CD4-positive, alpha-beta T cell (primary cell): ENCODE measurements at regions not wholly inside any gene's neighbourhood (a gene's known extent, or its start where the extent isn't known, plus 50 kb on each side); places are given as distances from the start of the nearest gene placed in this dataset.

Experiments used
- ATAC-seq: fragments of 200-7000 bp; cut with Tn5 transposase; one replicate; pipeline ENCODE4 v1.10.0; 2022; ENCODE audit warnings: mild to moderate bottlenecking; ENCODE audit not compliant: poor library complexity
- CTCF ChIA-PET: fragments of 350-600 bp; sonication (Branson Sonifier 250); formaldehyde crosslinking; loops from one replicate; lab custom pipeline; 2021; ENCODE audit warnings: antibody characterized with exemption, inconsistent platforms; lab: Charles Lee
- POLR2A ChIA-PET: fragments of 350-600 bp; sonication (Branson Sonifier 250); formaldehyde crosslinking; loops from one replicate; lab custom pipeline; 2021; ENCODE audit warnings: antibody characterized with exemption, inconsistent platforms; lab: Charles Lee
- DNase-seq, 14 experiments: peaks; one replicate each; pipeline ENCODE4 v3.0.0-alpha.2; 2013 to 2020; ENCODE audit warnings: mixed read lengths in 2 of 14
- H3K27ac ChIP-seq, 2 donors: one replicate each; pipeline versions ENCODE4 v1.5.1 to v1.7.0; 2013; ENCODE audit warnings: low read length in 2 of 2, low read depth in 1 of 2, mild to moderate bottlenecking in 1 of 2
- H3K27me3 ChIP-seq, 2 experiments: 1 replicate in 1 of 2; 2 replicates in 1 of 2; pipeline versions ENCODE4 v1.6.1 to v1.7.0; 2013; ENCODE audit warnings: low read length in 2 of 2, control low read depth in 1 of 2, mild to moderate bottlenecking in 1 of 2, moderate library complexity in 1 of 2; ENCODE audit not compliant: insufficient read depth in 2 of 2, control insufficient read depth in 1 of 2
- H3K36me3 ChIP-seq: one replicate; pipeline ENCODE4 v1.6.1; 2013; ENCODE audit warnings: low read length, control low read depth; ENCODE audit not compliant: insufficient read depth
- H3K4me1 ChIP-seq: one replicate; pipeline ENCODE4 v1.6.1; 2013; ENCODE audit warnings: low read length, control low read depth; ENCODE audit not compliant: insufficient read depth
- H3K4me3 ChIP-seq: one replicate; pipeline ENCODE4 v1.5.1; 2013; ENCODE audit warnings: mild to moderate bottlenecking, low read length, moderate library complexity
- H3K9me3 ChIP-seq, 2 experiments: 1 replicate in 1 of 2; 2 replicates in 1 of 2; pipeline versions ENCODE4 v1.6.1 to v1.7.0; 2013; ENCODE audit warnings: low read length in 2 of 2, mild to moderate bottlenecking in 2 of 2, control low read depth in 1 of 2, moderate library complexity in 1 of 2; ENCODE audit not compliant: control insufficient read depth in 1 of 2, insufficient read depth in 1 of 2
- H3K27ac Mint-ChIP-seq: one replicate; pipeline ENCODE4 v1.8.0; 2020; ENCODE audit warnings: mixed read lengths
- H3K27me3 Mint-ChIP-seq: one replicate; pipeline ENCODE4 v1.8.0; 2021; ENCODE audit warnings: mixed read lengths
- H3K36me3 Mint-ChIP-seq: one replicate; pipeline ENCODE4 v1.8.0; 2021; ENCODE audit warnings: low read depth, mixed read lengths
- H3K4me1 Mint-ChIP-seq: one replicate; pipeline ENCODE4 v1.8.0; 2021; ENCODE audit warnings: low read depth, mixed read lengths
- H3K4me3 Mint-ChIP-seq: one replicate; pipeline ENCODE4 v1.8.0; 2020; ENCODE audit warnings: mild to moderate bottlenecking, mixed read lengths
- H3K9me3 Mint-ChIP-seq: one replicate; pipeline ENCODE4 v1.8.0; 2020; ENCODE audit warnings: mixed read lengths
- intact Hi-C, 2 experiments: fragments of 100-400 bp; cut with DNase I in 1 of 2; cut with micrococcal nuclease in 1 of 2; formaldehyde crosslinking; loops; one replicate each; pipeline versions ENCODE4 v1.15.1 to v1.9.0; 2023 to 2025; cut with DNase I, micrococcal nuclease
- TF ChIP-seq, protein P1 (sequence below): fragments of 200-600 bp; IDR thresholded peaks from one replicate; pipeline ENCODE4 v1.8.0; 2022; ENCODE audit warnings: antibody characterized with exemption, mild to moderate bottlenecking

DNA sequence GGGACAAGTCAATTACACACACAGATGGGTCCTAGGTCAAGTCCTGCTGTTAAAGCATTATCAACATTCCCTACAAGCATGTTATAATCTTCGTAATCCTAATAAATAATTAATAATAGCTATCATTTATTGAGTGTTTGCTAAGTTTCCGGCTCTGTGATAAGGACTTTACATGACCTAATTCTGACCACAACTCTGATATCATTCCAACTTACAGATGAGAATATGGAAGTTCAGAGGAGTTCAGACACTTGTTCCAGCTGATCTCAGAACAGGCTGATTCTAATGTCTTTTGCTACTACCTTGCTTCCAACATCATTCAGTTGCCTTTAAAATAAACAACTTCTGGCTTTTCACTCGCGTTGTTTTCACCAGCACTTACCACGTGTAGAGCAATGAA lies 770.1 kb upstream of the CXADR start:
- DNase-seq, result no peak
- intact Hi-C loops, result no loop called here
- no peak overlapping the region for H3K27ac Mint-ChIP-seq
- ATAC-seq, result no peak
- H3K36me3 Mint-ChIP-seq, result no peaks in the 10 kb centered on the region
- H3K36me3 ChIP-seq, result no peaks in the 10 kb centered on the region
- no peaks in the 10 kb centered on the region for H3K9me3 ChIP-seq
- no peak overlapping the region for H3K4me3 Mint-ChIP-seq
- ChIA-PET POLR2A (no interaction called here), CTCF (no interaction called here)
- no peaks in the 10 kb centered on the region for H3K4me1 ChIP-seq
- H3K4me3 ChIP-seq, result no peak overlapping the region
- H3K4me1 Mint-ChIP-seq, result no peaks in the 10 kb centered on the region
- H3K27me3 Mint-ChIP-seq, result no peaks in the 10 kb centered on the region
- H3K27me3 ChIP-seq, result no peaks in the 10 kb centered on the region
- H3K27ac ChIP-seq, result no peak overlapping the region
- TF ChIP-seq, protein P1, sequence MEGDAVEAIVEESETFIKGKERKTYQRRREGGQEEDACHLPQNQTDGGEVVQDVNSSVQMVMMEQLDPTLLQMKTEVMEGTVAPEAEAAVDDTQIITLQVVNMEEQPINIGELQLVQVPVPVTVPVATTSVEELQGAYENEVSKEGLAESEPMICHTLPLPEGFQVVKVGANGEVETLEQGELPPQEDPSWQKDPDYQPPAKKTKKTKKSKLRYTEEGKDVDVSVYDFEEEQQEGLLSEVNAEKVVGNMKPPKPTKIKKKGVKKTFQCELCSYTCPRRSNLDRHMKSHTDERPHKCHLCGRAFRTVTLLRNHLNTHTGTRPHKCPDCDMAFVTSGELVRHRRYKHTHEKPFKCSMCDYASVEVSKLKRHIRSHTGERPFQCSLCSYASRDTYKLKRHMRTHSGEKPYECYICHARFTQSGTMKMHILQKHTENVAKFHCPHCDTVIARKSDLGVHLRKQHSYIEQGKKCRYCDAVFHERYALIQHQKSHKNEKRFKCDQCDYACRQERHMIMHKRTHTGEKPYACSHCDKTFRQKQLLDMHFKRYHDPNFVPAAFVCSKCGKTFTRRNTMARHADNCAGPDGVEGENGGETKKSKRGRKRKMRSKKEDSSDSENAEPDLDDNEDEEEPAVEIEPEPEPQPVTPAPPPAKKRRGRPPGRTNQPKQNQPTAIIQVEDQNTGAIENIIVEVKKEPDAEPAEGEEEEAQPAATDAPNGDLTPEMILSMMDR, result no peak
- peaks cover 4% of the 10 kb centered on the region for H3K9me3 Mint-ChIP-seq

DNA sequence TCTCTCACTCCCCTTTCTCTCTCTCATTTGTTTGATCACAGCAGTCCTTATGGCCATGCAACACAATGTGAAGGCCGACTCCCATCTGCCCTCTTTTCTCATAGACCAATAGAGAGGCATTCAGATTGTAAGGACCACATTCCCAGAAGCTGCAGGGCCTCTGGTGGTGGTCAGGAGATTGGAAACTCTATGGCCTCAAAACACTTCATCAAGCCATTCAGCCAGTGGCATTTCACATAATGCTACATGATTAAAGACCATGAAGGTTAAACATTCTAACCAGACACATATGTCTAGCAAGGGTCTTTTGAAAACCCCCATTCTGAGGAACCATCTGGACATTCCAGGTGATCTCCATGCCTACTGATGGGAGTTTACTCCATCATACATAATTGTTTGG lies 769.5 kb upstream of the CXADR start:
- no peak overlapping the region for H3K27ac Mint-ChIP-seq
- no peak for ATAC-seq

DNA sequence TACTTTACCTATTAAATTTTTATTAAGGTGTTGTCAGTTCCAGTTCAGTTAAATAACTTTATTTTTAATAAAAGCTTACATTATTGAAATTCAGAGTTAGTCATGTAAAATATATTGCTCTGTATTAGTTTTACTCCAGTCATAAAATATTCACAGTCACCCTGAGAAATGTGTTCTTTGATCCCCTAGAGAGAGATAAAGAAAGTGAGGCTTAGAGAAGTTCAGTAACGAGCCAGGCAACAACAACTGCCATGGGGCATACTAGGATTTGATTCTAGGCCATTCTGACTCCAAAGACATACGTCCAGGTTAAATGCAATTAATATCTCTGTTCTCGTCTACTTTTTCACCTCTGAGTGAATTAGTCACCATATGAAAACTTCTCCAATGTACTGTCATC lies 761.9 kb upstream of the CXADR start:
- Histone ChIP-seq H3K4me3 (no peak overlapping the region), H3K9me3 (peaks cover 0 to 13% of the 10 kb centered on the region in 2 experiments), H3K36me3 (no peaks in the 10 kb centered on the region), H3K27ac (no peak overlapping the region), H3K27me3 (no peaks in the 10 kb centered on the region), H3K4me1 (no peaks in the 10 kb centered on the region)
- H3K4me3 Mint-ChIP-seq, result no peak overlapping the region
- POLR2A ChIA-PET, result no interaction called here
- no peaks in the 10 kb centered on the region for H3K27me3 Mint-ChIP-seq
- DNase-seq (no peak), ATAC-seq (no peak)
- peaks cover 8% of the 10 kb centered on the region for H3K9me3 Mint-ChIP-seq
- intact Hi-C loops, result no loop called here
- TF ChIP-seq, protein P1, result no peak
- no peak overlapping the region for H3K27ac Mint-ChIP-seq
- CTCF ChIA-PET, result no interaction called here
- H3K4me1 Mint-ChIP-seq, result no peaks in the 10 kb centered on the region
- H3K36me3 Mint-ChIP-seq, result no peaks in the 10 kb centered on the region

More for the DNA sequence above, 769.5 kb upstream of the CXADR start:
- no peak for DNase-seq
- Histone ChIP-seq H3K9me3 (no peaks in the 10 kb centered on the region), H3K27me3 (no peaks in the 10 kb centered on the region), H3K27ac (no peak overlapping the region), H3K36me3 (no peaks in the 10 kb centered on the region), H3K4me3 (no peak overlapping the region), H3K4me1 (no peaks in the 10 kb centered on the region)
- H3K9me3 Mint-ChIP-seq, result peaks cover 7% of the 10 kb centered on the region
- H3K27me3 Mint-ChIP-seq, result no peaks in the 10 kb centered on the region
- CTCF ChIA-PET, result no interaction called here
- H3K36me3 Mint-ChIP-seq, result no peaks in the 10 kb centered on the region
- TF ChIP-seq, protein P1, result no peak
- H3K4me3 Mint-ChIP-seq, result no peak overlapping the region
- POLR2A ChIA-PET, result no interaction called here
- H3K4me1 Mint-ChIP-seq, result no peaks in the 10 kb centered on the region
- intact Hi-C loops, result no loop called here
